SK-N-SH (cell line): ENCODE measurements at regions not wholly inside any gene's neighbourhood (a gene's known extent, or its start where the extent isn't known, plus 50 kb on each side); places are given as distances from the start of the nearest gene placed in this dataset.

ENCODE experiments used
- CTCF ChIA-PET: fragments of 300-600, 350-600 bp; formaldehyde crosslinking; extraction: SDS; loops from one replicate; lab custom pipeline; 2021; lab: Yijun Ruan, JAX
- POLR2A ChIA-PET: fragments of 350-600 bp; sonication (Branson Sonifier 250); formaldehyde crosslinking; extraction: SDS; loops from one replicate; lab custom pipeline; 2020; ENCODE audit warnings: antibody characterized with exemption, inconsistent platforms; lab: Yijun Ruan, JAX
- DNase-seq: peaks from one replicate; pipeline ENCODE4 v3.0.0; 2012
- H2AFZ ChIP-seq: fragments of 200-600 bp; sonication (generic); 2 replicates; pipeline ENCODE4 v1.8.1; 2016; ENCODE audit warnings: antibody characterized with exemption, mild to moderate bottlenecking, low read depth
- H3F3A ChIP-seq: fragments of 200-600 bp; sonication (generic); replicated peaks from 2 replicates; pipeline ENCODE3; 2016; ENCODE audit warnings: antibody characterized with exemption, mild to moderate bottlenecking; ENCODE audit not compliant: insufficient read depth
- H3K27ac ChIP-seq, 2 experiments: fragments of 200-500 bp in 1 of 2; fragments of 200-600 bp in 1 of 2; sonication (Bioruptor generic) in 1 of 2; sonication (generic), shearing (Covaris generic) in 1 of 2; 2 replicates each; pipeline versions ENCODE4 v1.5.1 to v1.6.1; 2014 to 2016; ENCODE audit warnings: low read depth in 2 of 2, inconsistent platforms in 1 of 2, low read length in 1 of 2, mild to moderate bottlenecking in 1 of 2, mixed read lengths in 1 of 2
- H3K27me3 ChIP-seq: fragments of 200-600 bp; sonication (generic), shearing (Covaris generic); 2 replicates; pipeline ENCODE4 v1.6.1; 2016; ENCODE audit warnings: mixed run types; ENCODE audit not compliant: insufficient read depth
- H3K36me3 ChIP-seq, 2 experiments: fragments of 200-500 bp in 1 of 2; fragments of 200-600 bp in 1 of 2; sonication (Bioruptor generic) in 1 of 2; sonication (generic) in 1 of 2; replicated peaks in 1 of 2; 2 replicates each; pipeline versions ENCODE3 to v1.5.1; 2014 to 2016; ENCODE audit warnings: low read length in 1 of 2, mild to moderate bottlenecking in 1 of 2; ENCODE audit not compliant: insufficient read depth in 2 of 2, control insufficient read depth in 1 of 2
- H3K4me1 ChIP-seq, 2 experiments: fragments of 200-500 bp in 1 of 2; fragments of 200-600 bp in 1 of 2; sonication (Bioruptor generic) in 1 of 2; sonication (generic), shearing (Covaris generic) in 1 of 2; 2 replicates each; pipeline versions ENCODE4 v1.5.1 to v1.6.1; 2014 to 2016; ENCODE audit warnings: low read depth in 1 of 2, low read length in 1 of 2, mixed run types in 1 of 2; ENCODE audit not compliant: insufficient read depth in 2 of 2, control insufficient read depth in 1 of 2
- H3K4me2 ChIP-seq: fragments of 200-600 bp; sonication (generic), shearing (Covaris generic); 2 replicates; pipeline ENCODE4 v1.6.1; 2017; ENCODE audit warnings: mixed run types
- H3K4me3 ChIP-seq, 2 experiments: fragments of 200-500 bp in 1 of 2; fragments of 200-600 bp in 1 of 2; sonication (Bioruptor generic) in 1 of 2; sonication (generic), shearing (Covaris generic) in 1 of 2; 2 replicates each; pipeline versions ENCODE4 v1.5.1 to v1.8.1; 2014 to 2016; ENCODE audit warnings: low read depth in 2 of 2, inconsistent platforms in 1 of 2, low read length in 1 of 2, mild to moderate bottlenecking in 1 of 2, mixed read lengths in 1 of 2, moderate library complexity in 1 of 2
- H3K79me2 ChIP-seq: fragments of 200-600 bp; sonication (generic); 2 replicates; pipeline ENCODE4 v1.8.1; 2017; ENCODE audit warnings: mild to moderate bottlenecking; ENCODE audit not compliant: insufficient read depth
- H3K9ac ChIP-seq: fragments of 200-600 bp; sonication (generic); 2 replicates; pipeline ENCODE4 v1.6.1; 2017; ENCODE audit warnings: mixed run types
- H3K9me2 ChIP-seq: fragments of 200-600 bp; sonication (generic); 2 replicates; pipeline ENCODE4 v1.6.1; 2017; ENCODE audit warnings: mixed run types
- H3K9me3 ChIP-seq: fragments of 200-600 bp; sonication (generic); 2 replicates; pipeline ENCODE4 v1.6.1; 2017; ENCODE audit warnings: mixed run types, mild to moderate bottlenecking, moderate library complexity
- H4K20me1 ChIP-seq: fragments of 200-600 bp; sonication (generic); 2 replicates; pipeline ENCODE4 v1.6.1; 2017; ENCODE audit warnings: mild to moderate bottlenecking, mixed run types; ENCODE audit not compliant: insufficient read depth
- CHD2 ChIP-seq: fragments of 150-350 bp; IDR thresholded peaks from 2 replicates; pipeline ENCODE4 v1.6.1; 2018; ENCODE audit warnings: low read length; ENCODE audit not compliant: partially characterized antibody
- ELF1 ChIP-seq: IDR thresholded peaks from 2 replicates; pipeline ENCODE4 v1.4.0; 2012
- EZH2phosphoT487 ChIP-seq: fragments of 200-600 bp; sonication (generic); IDR thresholded peaks from 2 replicates; pipeline ENCODE4 v1.6.1; 2017; ENCODE audit warnings: low read depth, mixed run types, mild to moderate bottlenecking, antibody characterized with exemption, moderate library complexity, borderline replicate concordance
- FOSL2 ChIP-seq: IDR thresholded peaks from 2 replicates; pipeline ENCODE4 v1.4.0; 2012; ENCODE audit warnings: low read depth, mild to moderate bottlenecking, moderate library complexity, borderline replicate concordance
- GABPA ChIP-seq: IDR thresholded peaks from 2 replicates; pipeline ENCODE4 v1.4.0; 2012; ENCODE audit warnings: low read depth, mild to moderate bottlenecking
- JUND ChIP-seq: IDR thresholded peaks from 2 replicates; pipeline ENCODE4 v1.4.0; 2012
- MEF2A ChIP-seq: IDR thresholded peaks from 2 replicates; pipeline ENCODE4 v1.4.0; 2012; ENCODE audit warnings: low read depth, borderline replicate concordance
- NFIC ChIP-seq: IDR thresholded peaks from 2 replicates; pipeline ENCODE4 v1.4.0; 2012; ENCODE audit warnings: borderline replicate concordance
- POLR2AphosphoS5 ChIP-seq: IDR thresholded peaks from 2 replicates; pipeline ENCODE4 v1.6.1; 2012; ENCODE audit warnings: low read depth, low read length
- RAD21 ChIP-seq: IDR thresholded peaks from 2 replicates; pipeline ENCODE4 v1.6.1; 2012; ENCODE audit warnings: mild to moderate bottlenecking, low read length
- SIN3A ChIP-seq: IDR thresholded peaks from 2 replicates; pipeline ENCODE4 v1.6.1; 2012; ENCODE audit warnings: low read depth, mild to moderate bottlenecking, low read length, moderate library complexity, borderline replicate concordance
- SMC3 ChIP-seq: IDR thresholded peaks from 2 replicates; pipeline ENCODE4 v1.6.1; 2012; ENCODE audit warnings: low read depth, low read length, improper control_type of control experiment
- TCF12 ChIP-seq: IDR thresholded peaks from 2 replicates; pipeline ENCODE4 v1.4.0; 2012
- WGBS: methylation state at CpG from one replicate; pipeline ENCODE4 v1.1.6; 2017; ENCODE audit warnings: low lambda C conversion rate; 5-methylcytosine and 5-hydroxymethylcytosine counted together
- TF ChIP-seq, protein P1 (sequence below): IDR thresholded peaks from 2 replicates; pipeline ENCODE4 v1.4.0; 2012; ENCODE audit warnings: low read depth
- TF ChIP-seq, protein P2 (sequence below): IDR thresholded peaks from 2 replicates; pipeline ENCODE4; 2012
- TF ChIP-seq, protein P3 (sequence below): fragments of 150-350 bp; IDR thresholded peaks from 2 replicates; pipeline ENCODE4 v1.6.1; 2017; ENCODE audit warnings: antibody characterized with exemption, low read length, low read depth, borderline replicate concordance
- TF ChIP-seq, protein P4 (sequence below): IDR thresholded peaks from 2 replicates; pipeline ENCODE4 v1.4.0; 2012; ENCODE audit warnings: low read depth, borderline replicate concordance
- TF ChIP-seq, protein P5 (sequence below): IDR thresholded peaks from 2 replicates; pipeline ENCODE4 v1.6.1; 2012; ENCODE audit warnings: mild to moderate bottlenecking, low read depth, low read length, moderate library complexity
- TF ChIP-seq, protein P6 (sequence below): fragments of 200-600 bp; sonication (generic); IDR thresholded peaks from 2 replicates; pipeline ENCODE4 v1.6.1; 2017; ENCODE audit warnings: antibody characterized with exemption, mild to moderate bottlenecking, moderate library complexity

DNA sequence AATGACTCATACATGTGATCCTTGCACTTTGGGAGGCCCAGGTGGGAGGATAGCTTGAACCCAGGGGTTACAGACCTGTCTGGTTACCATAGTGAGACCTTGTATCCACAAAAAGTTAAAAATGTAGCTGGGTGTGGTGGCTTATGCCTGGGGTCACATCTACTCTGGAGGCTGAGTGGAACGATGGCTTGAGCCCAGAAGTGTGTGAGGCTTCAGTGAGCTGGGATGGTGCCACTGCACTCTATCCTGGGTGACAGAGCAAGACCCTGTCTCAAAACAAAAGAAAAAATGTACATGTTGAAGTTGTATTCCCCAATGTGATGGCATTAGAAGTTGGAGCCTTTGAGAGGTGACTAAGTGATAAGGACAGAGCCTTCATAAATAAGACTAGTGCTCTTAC lies 409.4 kb upstream of the PABPC4L start:
- Histone ChIP-seq H2AFZ (no peak overlapping the region), H3K79me2 (no peaks in the 10 kb centered on the region), H3K4me3 (no peak overlapping the region), H3K9me3 (no peaks in the 10 kb centered on the region), H3K36me3 (no peaks in the 10 kb centered on the region), H4K20me1 (no peaks in the 10 kb centered on the region), H3K9ac (no peak overlapping the region), H3K27me3 (no peaks in the 10 kb centered on the region), H3K4me2 (no peak overlapping the region), H3F3A (peaks cover 4% of the 10 kb centered on the region), H3K9me2 (no peaks in the 10 kb centered on the region), H3K27ac (no peak overlapping the region), H3K4me1 (no peaks in the 10 kb centered on the region)
- WGBS: 5% methylated on average over 1 of the region's 1 CpG
- DNase-seq: no peak
- POLR2A ChIA-PET: no interaction called here
- CTCF ChIA-PET: no interaction called here
- TF ChIP-seq FOSL2: no peak
- TF ChIP-seq, protein P1, sequence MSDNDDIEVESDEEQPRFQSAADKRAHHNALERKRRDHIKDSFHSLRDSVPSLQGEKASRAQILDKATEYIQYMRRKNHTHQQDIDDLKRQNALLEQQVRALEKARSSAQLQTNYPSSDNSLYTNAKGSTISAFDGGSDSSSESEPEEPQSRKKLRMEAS: no peak
- TF ChIP-seq TCF12: no peak
- no peak for TF ChIP-seq CHD2
- no peak for TF ChIP-seq POLR2AphosphoS5
- no peak for TF ChIP-seq SIN3A
- TF ChIP-seq JUND: no peak
- TF ChIP-seq, protein P2, sequence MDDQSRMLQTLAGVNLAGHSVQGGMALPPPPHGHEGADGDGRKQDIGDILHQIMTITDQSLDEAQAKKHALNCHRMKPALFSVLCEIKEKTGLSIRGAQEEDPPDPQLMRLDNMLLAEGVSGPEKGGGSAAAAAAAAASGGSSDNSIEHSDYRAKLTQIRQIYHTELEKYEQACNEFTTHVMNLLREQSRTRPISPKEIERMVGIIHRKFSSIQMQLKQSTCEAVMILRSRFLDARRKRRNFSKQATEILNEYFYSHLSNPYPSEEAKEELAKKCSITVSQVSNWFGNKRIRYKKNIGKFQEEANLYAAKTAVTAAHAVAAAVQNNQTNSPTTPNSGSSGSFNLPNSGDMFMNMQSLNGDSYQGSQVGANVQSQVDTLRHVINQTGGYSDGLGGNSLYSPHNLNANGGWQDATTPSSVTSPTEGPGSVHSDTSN: no peak
- TF ChIP-seq, protein P3, sequence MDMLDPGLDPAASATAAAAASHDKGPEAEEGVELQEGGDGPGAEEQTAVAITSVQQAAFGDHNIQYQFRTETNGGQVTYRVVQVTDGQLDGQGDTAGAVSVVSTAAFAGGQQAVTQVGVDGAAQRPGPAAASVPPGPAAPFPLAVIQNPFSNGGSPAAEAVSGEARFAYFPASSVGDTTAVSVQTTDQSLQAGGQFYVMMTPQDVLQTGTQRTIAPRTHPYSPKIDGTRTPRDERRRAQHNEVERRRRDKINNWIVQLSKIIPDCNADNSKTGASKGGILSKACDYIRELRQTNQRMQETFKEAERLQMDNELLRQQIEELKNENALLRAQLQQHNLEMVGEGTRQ: no peak
- TF ChIP-seq, protein P4, sequence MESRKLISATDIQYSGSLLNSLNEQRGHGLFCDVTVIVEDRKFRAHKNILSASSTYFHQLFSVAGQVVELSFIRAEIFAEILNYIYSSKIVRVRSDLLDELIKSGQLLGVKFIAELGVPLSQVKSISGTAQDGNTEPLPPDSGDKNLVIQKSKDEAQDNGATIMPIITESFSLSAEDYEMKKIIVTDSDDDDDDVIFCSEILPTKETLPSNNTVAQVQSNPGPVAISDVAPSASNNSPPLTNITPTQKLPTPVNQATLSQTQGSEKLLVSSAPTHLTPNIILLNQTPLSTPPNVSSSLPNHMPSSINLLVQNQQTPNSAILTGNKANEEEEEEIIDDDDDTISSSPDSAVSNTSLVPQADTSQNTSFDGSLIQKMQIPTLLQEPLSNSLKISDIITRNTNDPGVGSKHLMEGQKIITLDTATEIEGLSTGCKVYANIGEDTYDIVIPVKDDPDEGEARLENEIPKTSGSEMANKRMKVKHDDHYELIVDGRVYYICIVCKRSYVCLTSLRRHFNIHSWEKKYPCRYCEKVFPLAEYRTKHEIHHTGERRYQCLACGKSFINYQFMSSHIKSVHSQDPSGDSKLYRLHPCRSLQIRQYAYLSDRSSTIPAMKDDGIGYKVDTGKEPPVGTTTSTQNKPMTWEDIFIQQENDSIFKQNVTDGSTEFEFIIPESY: no peak
- TF ChIP-seq, protein P5, sequence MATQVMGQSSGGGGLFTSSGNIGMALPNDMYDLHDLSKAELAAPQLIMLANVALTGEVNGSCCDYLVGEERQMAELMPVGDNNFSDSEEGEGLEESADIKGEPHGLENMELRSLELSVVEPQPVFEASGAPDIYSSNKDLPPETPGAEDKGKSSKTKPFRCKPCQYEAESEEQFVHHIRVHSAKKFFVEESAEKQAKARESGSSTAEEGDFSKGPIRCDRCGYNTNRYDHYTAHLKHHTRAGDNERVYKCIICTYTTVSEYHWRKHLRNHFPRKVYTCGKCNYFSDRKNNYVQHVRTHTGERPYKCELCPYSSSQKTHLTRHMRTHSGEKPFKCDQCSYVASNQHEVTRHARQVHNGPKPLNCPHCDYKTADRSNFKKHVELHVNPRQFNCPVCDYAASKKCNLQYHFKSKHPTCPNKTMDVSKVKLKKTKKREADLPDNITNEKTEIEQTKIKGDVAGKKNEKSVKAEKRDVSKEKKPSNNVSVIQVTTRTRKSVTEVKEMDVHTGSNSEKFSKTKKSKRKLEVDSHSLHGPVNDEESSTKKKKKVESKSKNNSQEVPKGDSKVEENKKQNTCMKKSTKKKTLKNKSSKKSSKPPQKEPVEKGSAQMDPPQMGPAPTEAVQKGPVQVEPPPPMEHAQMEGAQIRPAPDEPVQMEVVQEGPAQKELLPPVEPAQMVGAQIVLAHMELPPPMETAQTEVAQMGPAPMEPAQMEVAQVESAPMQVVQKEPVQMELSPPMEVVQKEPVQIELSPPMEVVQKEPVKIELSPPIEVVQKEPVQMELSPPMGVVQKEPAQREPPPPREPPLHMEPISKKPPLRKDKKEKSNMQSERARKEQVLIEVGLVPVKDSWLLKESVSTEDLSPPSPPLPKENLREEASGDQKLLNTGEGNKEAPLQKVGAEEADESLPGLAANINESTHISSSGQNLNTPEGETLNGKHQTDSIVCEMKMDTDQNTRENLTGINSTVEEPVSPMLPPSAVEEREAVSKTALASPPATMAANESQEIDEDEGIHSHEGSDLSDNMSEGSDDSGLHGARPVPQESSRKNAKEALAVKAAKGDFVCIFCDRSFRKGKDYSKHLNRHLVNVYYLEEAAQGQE: no peak
- TF ChIP-seq ELF1: no peak
- no peak for TF ChIP-seq SMC3
- TF ChIP-seq NFIC: no peak
- TF ChIP-seq EZH2phosphoT487: no peak
- TF ChIP-seq RAD21: no peak
- TF ChIP-seq, protein P6, sequence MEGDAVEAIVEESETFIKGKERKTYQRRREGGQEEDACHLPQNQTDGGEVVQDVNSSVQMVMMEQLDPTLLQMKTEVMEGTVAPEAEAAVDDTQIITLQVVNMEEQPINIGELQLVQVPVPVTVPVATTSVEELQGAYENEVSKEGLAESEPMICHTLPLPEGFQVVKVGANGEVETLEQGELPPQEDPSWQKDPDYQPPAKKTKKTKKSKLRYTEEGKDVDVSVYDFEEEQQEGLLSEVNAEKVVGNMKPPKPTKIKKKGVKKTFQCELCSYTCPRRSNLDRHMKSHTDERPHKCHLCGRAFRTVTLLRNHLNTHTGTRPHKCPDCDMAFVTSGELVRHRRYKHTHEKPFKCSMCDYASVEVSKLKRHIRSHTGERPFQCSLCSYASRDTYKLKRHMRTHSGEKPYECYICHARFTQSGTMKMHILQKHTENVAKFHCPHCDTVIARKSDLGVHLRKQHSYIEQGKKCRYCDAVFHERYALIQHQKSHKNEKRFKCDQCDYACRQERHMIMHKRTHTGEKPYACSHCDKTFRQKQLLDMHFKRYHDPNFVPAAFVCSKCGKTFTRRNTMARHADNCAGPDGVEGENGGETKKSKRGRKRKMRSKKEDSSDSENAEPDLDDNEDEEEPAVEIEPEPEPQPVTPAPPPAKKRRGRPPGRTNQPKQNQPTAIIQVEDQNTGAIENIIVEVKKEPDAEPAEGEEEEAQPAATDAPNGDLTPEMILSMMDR: no peak
- TF ChIP-seq MEF2A: no peak
- no peak for TF ChIP-seq GABPA
